Esophagus mucosa (tissue), 1 donor: ENCODE measurements at regions not wholly inside any gene's neighbourhood (a gene's known extent, or its start where the extent isn't known, plus 50 kb on each side); places are given as distances from the start of the nearest gene placed in this dataset.

Experiments used
- ATAC-seq: fragments of 200-7000 bp; cut with Tn5 transposase; one replicate; pipeline ENCODE4 v1.9.1; 2020
- donor health status: DM: yes; HTN: yes; CAD: no.

DNA sequence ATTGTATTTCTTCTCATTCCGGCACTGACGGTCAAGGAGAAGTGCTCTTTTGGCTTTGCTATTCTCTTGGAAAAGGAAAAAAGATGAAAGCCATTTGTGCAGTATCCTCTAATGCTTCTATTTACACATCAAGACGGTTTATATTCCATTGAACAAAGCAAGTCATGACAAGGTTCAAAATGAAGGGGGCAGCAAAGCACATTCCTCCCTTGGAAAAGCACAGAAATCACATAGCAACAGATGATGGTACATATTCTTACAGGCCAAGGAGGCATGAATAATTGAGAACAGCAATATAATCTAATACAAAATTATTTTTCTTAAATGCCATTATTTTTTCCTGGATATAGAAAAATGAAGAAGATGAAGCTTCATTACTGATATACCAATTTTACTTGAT is 508.2 kb upstream of the JAG1 start:
- ATAC-seq: no peak

DNA sequence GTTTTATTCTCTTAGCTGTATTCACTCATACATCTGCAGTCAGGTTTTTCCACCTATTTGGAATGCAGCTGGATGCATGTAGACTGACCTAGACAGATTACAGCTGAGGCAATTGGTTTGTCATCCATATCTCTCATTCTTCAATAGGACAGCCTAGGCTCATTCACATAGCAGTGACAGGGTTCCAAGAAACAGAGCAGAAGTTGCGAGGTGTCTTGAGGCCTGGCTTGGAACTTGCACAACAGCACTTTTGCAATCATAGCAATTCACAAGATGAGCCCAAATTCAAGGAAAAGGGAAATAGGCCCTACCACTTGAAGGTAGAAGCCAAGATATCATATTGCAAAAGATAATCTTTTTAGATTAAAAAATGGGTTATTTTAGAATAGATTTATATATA is 508.9 kb upstream of the JAG1 start:
- ATAC-seq: no peak

DNA sequence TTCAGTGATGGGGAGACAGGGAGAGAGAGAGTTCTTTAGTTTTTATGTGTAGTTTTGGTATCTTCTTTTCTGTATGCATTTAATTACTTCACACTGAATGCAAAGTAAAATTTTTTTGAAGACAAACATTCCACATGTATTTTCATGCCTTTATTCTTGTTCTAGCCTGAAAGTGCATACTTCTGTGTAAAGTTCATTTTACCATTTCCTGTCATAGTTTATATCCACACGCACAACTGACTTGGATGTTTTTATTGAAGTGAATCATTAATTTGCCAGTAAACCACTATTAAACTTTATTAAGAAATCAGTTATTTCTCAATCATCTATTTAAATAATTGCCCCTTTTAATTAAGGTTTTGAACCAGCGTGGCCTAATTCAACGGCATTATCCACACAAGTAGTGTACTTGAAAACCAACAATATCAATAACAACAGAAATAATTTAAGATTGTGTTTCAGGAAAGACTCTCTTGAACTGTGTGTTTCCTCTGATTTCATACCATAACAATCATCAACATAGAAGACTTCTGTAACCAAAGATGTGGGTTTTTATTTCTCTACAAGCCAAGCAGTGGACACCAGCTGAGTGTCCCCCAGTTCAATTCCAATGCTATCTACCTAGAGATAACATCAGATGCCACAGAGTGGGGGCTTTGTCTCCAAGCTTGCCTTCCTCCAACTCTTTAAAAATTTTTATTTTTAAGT is 512.7 kb upstream of the JAG1 start:
- ATAC-seq: no peak

GRCh38 chr20:11188843-11189603 is 515.2 kb upstream of the JAG1 start:
- ATAC-seq: no peak

DNA sequence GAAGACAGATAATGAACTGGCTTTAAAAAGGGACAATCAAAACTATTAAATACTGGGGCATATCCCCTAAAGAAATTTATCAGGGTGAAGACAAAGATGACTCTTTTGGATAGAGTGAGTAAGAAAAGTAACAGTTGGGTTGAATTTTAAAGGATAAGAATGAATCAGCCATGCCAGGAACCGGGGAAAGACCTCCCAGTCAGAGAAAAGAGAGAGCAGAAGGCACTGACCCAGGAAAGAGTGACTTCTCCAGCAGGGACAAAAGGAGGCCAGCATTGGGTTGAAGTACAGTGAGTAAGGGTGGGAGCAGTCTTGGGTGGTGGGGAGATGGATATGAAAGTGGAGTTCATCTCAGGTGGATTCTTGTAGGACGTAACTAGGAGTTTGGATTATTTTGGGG is 516.9 kb upstream of the JAG1 start:
- ATAC-seq: no peak

GRCh38 chr20:11192106-11192505 is 518.3 kb upstream of the JAG1 start:
- ATAC-seq: no peak

GRCh38 chr20:11193241-11193640 is 519.4 kb upstream of the JAG1 start:
- no peak for ATAC-seq

DNA sequence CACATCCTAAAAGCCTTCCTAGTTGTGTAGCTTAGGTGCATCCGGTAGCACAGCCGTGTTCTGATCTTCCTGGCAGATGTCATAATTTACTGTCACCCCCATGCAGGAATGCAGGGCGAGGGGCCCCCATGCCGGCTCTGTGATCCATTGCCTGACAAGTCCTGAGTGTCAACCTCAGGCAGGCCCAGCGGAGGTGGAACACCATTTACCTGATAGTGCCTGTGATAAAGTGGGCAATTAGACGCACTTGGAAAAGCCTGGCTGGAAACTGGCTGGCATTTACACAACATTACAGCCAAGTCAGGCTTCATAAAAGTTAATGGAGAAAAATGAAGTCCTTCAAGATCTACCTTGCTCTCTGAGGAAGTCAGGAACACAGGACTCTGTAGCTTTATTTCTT is 521.4 kb upstream of the JAG1 start:
- ATAC-seq: no peak

DNA sequence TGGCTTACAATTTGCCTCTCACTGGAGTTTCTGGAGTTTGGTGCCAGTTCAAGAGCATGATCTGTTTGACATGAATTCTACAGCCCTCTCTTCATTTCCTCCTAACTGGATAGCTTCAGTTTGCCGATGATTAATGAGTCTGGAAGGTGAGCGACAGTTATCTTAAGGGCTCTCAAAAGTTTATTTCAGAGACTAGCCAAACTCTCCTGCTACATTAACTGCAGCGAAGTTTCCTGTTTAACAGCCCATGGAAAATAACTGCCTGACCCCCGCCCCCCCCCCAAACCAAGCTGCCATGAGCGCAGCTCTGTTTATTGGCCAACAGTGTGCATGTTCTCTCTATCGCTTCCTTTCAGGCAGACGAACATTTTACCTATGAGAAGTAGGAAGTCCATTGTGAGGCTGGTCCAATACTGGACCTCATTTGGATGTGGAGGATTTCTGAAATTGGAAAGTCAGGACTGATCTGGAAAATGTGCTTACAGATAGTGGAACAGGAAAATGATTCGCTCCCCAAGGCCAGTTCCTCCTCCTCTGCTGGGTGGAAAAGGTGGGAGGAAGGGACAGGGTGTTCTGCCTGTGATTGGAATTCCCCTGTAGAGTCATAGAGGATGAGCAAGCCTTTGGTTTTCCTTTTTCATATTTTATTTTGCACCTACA is 522.2 kb upstream of the JAG1 start:
- ATAC-seq: peak; percentile 31

- ATAC-seq: no peak
Measured at GRCh38 chr20:11197851-11198250, 524.1 kb upstream of the JAG1 start.

- ATAC-seq: no peak
Measured at GRCh38 chr20:11200423-11200822, 526.6 kb upstream of the JAG1 start.

GRCh38 chr20:11204926-11205768 is 531.3 kb upstream of the JAG1 start:
- ATAC-seq: peak; percentile 88

DNA sequence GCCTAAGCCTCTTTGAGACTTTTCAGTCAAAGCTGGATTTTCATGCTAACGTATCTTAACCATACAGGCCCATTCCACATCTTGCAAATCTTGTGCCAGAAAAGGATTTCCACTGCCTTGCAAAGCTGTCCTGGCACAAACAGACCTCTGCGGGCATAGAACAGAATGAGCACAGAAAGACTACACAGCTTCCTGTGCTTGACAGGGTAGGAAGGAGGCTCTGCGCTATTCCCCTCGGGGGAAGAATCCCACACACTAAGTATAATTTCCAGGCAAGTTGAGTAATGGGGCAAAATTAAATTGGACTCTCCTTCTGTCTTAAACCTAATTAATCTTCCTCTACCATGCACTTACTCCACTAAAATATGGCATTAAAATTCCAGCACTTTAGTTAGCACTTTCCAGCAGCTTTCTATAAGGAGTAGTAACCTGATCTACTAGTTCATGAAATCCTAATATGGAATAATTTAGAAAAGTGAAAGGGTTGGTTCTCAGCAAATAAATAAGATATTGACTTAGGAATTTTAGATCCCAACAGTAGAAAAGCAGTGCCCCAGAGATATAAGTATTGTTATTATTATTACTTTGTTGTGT is 532.1 kb upstream of the JAG1 start:
- ATAC-seq: peak; percentile 47

DNA sequence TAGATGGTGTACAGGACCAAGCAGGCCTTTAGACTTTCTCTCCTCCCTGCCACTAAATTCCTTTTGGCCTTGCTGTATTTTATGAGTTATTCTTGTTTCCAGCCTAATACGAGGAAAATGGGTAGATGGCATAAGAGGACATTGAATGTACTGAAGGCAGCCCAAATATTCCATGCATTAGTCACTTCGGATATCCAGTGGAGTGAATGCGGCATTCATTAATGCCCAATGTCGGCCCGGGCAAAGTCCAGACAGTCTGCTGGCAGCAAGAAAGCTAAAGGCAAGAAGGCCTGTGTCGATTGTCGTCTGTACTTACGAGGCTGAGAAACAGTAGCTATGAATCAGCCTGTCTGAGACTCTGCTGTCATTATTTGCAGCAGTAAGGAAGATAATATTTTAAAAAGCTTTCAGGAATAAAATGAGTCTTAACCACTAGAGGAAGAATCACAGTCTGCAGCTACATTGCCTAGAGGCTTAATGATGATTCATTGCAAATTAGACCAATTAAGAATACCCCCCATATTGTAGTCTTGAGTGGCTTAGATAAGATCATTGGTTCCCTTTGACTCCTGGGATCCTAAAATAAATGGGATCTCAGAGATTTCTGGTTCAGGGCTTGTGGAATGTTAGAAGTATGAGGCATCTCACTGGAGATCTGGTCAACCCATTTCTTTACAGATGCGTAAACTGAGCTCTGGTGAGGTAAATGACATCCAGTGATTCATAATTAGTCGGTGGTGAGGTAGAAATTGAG is 534.1 kb upstream of the JAG1 start:
- peak; percentile 63 for ATAC-seq

DNA sequence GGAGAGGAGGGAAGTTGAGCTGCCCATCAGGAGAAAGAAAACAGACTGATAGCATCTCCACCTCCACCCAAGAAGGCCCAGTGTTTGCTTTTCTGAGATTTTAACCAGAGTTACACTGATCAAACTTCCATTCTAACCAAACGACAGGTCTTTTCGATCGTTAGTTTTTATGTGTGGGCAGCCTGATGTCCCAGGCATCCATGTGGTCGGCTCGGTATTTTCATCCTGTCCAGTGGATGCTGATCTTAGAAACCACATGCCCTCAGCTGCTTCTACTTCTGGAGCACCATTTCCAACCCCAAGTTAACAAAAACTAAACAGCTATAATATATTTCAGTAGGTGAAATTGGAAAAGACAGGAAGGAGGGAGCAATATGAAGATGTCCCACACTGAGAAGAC is 536.8 kb upstream of the JAG1 start:
- ATAC-seq: no peak

DNA sequence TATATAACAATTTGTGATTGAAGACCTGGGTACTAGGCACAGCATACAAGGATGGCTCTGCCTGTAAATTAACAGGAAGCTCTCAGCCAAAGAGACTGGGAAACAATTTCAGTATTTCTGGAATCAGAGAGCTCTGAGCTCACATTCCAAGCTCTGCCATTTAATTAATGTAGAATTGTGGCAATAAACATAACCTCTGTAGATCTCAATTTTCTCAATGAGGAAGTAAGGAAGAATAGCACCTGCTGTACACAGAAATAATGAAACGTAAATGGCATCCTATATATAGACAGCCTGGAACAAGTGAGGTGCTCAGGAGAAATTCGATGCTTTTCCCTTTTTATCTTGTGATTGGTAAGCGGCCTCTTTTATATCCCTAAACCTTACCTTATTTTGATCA is 538.5 kb upstream of the JAG1 start:
- ATAC-seq: no peak

DNA sequence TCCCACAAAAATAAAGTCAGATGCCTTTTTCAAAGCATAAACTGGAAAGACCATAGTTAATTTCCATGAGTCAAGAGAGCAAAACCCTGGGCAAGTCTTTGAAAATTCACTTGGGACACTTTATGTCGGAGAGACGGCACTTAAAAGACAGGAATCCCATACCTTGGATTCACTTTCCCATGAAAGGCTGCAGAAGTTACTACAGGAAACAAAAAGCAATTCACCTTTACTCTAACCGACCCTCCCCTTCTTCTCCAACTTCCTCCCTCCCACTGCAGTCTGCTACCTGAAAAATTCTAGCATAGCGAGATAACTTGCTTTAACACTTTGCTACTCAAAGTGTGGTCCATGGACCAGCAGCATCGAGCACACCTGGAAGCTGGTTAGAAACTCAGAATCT is 539.1 kb upstream of the JAG1 start:
- no peak for ATAC-seq

- ATAC-seq: no peak
Measured at GRCh38 chr20:11214256-11214840, 540.5 kb upstream of the JAG1 start.

DNA sequence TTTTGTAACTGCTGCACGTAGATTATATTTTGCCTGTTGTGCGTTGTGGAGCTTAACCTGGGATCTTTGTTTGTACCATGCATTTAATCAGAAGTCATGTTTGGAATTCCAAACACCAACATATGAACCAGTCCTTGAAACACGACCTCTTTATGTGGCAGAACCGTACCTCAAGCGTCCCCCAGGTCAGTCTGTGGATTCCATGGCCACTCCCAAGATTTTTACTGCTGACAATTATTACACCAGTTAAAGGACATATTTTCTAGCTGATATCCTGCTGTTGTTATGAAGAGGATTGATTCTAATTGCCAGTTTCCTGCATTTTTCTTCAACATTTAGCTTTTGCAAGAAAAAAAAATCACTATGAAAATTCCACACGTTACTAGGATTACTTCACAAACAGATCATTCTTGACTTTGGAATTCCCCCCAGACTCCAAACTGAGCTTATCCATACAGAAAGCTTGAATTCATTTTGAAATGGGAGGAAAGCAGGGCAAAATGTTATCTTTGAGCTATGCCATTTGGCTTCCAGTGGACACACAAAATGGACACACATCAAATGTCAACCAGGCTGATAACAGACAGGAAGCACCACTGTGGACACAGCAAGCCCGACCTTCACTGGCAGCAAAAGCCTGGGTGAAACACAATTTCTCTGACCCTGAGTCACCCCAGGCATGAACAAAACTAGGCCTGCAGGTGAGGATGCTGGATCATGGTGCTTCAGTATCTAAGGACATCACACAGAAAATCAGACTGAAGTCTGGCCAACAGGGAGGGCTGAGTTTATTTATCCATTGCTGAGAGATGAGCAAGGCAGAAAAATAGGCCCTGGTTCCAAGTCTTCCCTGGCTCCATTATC is 542.9 kb upstream of the JAG1 start:
- no peak for ATAC-seq
